ENCODE measurements at regions not wholly inside any gene's neighbourhood (a gene's known extent, or its start where the extent isn't known, plus 50 kb on each side); places are given as distances from the start of the nearest gene placed in this dataset.

DNA sequence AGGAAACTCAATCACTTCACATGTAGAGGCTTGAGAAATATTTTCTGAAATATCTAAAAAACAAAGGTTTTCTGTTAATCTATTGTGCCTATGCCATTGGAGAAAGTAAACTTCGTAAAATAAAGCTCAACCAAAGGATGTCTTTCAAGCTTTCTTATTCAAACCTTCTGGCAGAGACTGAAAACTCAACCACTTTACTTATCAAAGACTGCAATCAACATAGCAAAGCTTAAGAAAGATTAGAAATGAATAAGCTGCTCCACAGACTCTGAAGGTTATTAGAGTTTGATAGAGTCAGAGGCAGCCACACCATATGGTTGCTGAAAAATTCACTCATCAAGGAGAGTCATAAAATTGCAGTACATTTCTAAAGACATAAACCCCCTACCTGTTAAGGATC lies 245.8 kb upstream of the MEOX2 start:
- TF ChIP-seq, protein P1, sequence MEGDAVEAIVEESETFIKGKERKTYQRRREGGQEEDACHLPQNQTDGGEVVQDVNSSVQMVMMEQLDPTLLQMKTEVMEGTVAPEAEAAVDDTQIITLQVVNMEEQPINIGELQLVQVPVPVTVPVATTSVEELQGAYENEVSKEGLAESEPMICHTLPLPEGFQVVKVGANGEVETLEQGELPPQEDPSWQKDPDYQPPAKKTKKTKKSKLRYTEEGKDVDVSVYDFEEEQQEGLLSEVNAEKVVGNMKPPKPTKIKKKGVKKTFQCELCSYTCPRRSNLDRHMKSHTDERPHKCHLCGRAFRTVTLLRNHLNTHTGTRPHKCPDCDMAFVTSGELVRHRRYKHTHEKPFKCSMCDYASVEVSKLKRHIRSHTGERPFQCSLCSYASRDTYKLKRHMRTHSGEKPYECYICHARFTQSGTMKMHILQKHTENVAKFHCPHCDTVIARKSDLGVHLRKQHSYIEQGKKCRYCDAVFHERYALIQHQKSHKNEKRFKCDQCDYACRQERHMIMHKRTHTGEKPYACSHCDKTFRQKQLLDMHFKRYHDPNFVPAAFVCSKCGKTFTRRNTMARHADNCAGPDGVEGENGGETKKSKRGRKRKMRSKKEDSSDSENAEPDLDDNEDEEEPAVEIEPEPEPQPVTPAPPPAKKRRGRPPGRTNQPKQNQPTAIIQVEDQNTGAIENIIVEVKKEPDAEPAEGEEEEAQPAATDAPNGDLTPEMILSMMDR (IDR thresholded peaks at IDR 0.05) = no peak
- no peak for TF ChIP-seq POLR2A (IDR thresholded peaks at IDR 0.05)
